ENCODE measurements at regions not wholly inside any gene's neighbourhood (a gene's known extent, or its start where the extent isn't known, plus 50 kb on each side); places are given as distances from the start of the nearest gene placed in this dataset.

DNA sequence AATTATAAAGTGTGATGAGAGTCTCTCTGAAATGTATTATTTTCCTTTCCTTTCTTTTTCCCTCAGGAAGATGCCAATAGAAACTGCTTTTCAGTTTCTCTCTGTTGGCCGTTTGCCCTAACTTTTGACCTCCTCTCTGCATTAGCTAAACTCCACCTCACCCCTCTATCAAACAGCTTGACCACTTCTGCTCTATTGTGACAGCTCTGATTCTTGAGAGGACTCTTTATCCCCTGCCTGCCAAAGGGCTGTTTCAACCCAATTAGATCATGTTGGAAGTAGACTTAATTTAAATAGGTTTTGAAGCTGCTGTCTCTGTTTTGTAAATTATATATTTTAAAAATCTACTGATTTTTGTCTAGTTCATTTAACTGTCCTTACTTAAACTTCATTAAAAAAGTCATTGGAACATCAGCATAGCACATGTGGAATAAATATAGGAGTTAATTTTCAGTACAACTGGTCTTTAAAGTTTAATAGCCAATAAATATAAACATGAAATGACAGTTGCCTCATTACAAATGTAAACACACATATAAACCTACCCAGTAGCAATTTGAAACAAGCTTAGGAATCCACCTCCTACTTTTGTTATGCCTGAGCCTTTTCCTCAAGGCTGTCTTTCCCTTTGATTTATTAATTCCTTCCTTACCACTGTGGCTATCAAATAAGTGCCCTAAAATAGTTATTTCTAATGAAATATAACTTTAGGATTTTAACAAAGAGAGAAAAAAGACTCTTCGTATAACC, 152.0 kb downstream of the CHRM3 start:
- TF ChIP-seq RNF2 (IDR thresholded peaks at IDR 0.05; ENCODE audit: borderline replicate concordance, low read depth, low read length, missing control alignments, poor library complexity, severe bottlenecking) (no peak), EZH2 (IDR thresholded peaks at IDR 0.05; ENCODE audit: low read depth, low read length, severe bottlenecking) (no peak), YY1 (IDR thresholded peaks at IDR 0.05; ENCODE audit: low read depth, low read length) (no peak), SIX5 (IDR thresholded peaks at IDR 0.05; ENCODE audit: low read depth, low read length) (no peak), RFX5 (IDR thresholded peaks at IDR 0.05; ENCODE audit: borderline replicate concordance, low read depth, low read length) (no peak), SIN3A (conservative IDR thresholded peaks at IDR 0.05 in 1 of 2, IDR thresholded peaks at IDR 0.05 in 1 of 2; ENCODE audit: low read depth in 1 of 2, low read length in 2 of 2) (no peak), POLR2A (IDR thresholded peaks at IDR 0.05; ENCODE audit: control extremely low read depth in 1 of 2, low read depth in 2 of 2, low read length in 2 of 2) (no peak), BRCA1 (IDR thresholded peaks at IDR 0.05; ENCODE audit: low read depth, low read length) (no peak), ZNF274 (IDR thresholded peaks at IDR 0.05; ENCODE audit: borderline replicate concordance, extremely low read depth, low read length) (no peak), POLR2AphosphoS5 (IDR thresholded peaks at IDR 0.05; ENCODE audit: low read depth, low read length) (no peak), SRF (IDR thresholded peaks at IDR 0.05; ENCODE audit: low read depth, low read length) (no peak)
- TF ChIP-seq, protein P1, sequence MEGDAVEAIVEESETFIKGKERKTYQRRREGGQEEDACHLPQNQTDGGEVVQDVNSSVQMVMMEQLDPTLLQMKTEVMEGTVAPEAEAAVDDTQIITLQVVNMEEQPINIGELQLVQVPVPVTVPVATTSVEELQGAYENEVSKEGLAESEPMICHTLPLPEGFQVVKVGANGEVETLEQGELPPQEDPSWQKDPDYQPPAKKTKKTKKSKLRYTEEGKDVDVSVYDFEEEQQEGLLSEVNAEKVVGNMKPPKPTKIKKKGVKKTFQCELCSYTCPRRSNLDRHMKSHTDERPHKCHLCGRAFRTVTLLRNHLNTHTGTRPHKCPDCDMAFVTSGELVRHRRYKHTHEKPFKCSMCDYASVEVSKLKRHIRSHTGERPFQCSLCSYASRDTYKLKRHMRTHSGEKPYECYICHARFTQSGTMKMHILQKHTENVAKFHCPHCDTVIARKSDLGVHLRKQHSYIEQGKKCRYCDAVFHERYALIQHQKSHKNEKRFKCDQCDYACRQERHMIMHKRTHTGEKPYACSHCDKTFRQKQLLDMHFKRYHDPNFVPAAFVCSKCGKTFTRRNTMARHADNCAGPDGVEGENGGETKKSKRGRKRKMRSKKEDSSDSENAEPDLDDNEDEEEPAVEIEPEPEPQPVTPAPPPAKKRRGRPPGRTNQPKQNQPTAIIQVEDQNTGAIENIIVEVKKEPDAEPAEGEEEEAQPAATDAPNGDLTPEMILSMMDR (IDR thresholded peaks at IDR 0.05; ENCODE audit: control extremely low read depth in 1 of 3, insufficient read depth in 1 of 3, low read depth in 1 of 3, low read length in 3 of 3): no peak
- TF ChIP-seq, protein P2, sequence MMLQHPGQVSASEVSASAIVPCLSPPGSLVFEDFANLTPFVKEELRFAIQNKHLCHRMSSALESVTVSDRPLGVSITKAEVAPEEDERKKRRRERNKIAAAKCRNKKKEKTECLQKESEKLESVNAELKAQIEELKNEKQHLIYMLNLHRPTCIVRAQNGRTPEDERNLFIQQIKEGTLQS (IDR thresholded peaks at IDR 0.05; ENCODE audit: insufficient read depth, low read depth, low read length): no peak
- TF ChIP-seq, protein P3, sequence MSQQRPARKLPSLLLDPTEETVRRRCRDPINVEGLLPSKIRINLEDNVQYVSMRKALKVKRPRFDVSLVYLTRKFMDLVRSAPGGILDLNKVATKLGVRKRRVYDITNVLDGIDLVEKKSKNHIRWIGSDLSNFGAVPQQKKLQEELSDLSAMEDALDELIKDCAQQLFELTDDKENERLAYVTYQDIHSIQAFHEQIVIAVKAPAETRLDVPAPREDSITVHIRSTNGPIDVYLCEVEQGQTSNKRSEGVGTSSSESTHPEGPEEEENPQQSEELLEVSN (IDR thresholded peaks at IDR 0.05): no peak

All from H1 (cell line).